ENCODE measurements at regions not wholly inside any gene's neighbourhood (a gene's known extent, or its start where the extent isn't known, plus 50 kb on each side); places are given as distances from the start of the nearest gene placed in this dataset.

DNA sequence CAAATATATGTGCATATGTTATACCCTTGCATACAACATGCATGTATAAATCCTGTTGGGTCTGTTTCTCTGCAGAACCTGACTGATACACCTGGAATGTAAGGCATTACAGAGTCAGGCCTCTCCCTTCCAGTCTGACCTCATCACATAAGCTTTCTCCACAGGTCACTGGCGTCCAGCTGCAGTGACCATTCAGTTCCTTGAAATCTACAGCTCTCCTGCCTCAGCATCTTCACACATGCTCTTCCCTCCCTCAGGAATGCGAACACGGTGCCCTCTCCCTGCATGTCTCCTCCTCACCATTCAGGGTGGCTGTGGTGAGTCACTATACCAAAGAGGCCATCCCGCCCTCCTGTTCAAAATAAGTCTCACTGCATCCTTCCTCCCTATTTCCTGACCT lies 657.8 kb upstream of the B3GAT1 start:
- no peaks in the 10 kb centered on the region for H3K4me1 ChIP-seq (ENCODE audit: insufficient read depth)
- no peaks in the 10 kb centered on the region for H3K9me3 ChIP-seq
- intact Hi-C loops (cut with DNase I) = no loop called here
- WGBS, 3 donors = 64 to 75% (median 65%) methylated on average over 4 of the region's 4 CpGs
- H3K27ac ChIP-seq = no peak overlapping the region
- no peak for DNase-seq
- TF ChIP-seq EP300 (IDR thresholded peaks at IDR 0.05) = no peak
- TF ChIP-seq, protein P1, sequence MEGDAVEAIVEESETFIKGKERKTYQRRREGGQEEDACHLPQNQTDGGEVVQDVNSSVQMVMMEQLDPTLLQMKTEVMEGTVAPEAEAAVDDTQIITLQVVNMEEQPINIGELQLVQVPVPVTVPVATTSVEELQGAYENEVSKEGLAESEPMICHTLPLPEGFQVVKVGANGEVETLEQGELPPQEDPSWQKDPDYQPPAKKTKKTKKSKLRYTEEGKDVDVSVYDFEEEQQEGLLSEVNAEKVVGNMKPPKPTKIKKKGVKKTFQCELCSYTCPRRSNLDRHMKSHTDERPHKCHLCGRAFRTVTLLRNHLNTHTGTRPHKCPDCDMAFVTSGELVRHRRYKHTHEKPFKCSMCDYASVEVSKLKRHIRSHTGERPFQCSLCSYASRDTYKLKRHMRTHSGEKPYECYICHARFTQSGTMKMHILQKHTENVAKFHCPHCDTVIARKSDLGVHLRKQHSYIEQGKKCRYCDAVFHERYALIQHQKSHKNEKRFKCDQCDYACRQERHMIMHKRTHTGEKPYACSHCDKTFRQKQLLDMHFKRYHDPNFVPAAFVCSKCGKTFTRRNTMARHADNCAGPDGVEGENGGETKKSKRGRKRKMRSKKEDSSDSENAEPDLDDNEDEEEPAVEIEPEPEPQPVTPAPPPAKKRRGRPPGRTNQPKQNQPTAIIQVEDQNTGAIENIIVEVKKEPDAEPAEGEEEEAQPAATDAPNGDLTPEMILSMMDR (IDR thresholded peaks at IDR 0.05) = no peak
- no peak for TF ChIP-seq POLR2A (IDR thresholded peaks at IDR 0.05)
- no peaks in the 10 kb centered on the region for H3K36me3 ChIP-seq
- no peak overlapping the region for H3K4me3 ChIP-seq
- H3K27me3 ChIP-seq = no peaks in the 10 kb centered on the region

DNA sequence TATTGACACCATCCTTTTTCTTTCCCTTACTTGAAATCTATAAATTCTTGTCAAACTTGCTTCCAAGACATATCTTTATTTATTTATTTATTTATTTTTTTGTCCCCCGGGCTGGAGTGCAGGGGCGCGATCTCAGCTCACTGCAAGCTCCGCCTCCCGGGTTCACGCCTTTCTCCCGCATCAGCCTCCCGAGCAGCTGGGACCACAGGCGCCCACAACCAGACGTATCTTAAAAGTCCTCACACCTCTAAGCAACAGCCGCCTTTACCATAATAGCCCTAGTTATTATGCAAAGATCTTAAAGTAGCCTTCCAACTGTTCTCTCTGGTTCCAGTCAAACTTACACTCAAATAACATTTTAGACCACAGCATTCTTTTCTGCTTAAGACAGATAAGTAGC lies 657.0 kb upstream of the B3GAT1 start:
- 85 to 91% (median 87%) methylated on average over 11 of the region's 11 CpGs for WGBS, 3 donors
- no peaks in the 10 kb centered on the region for H3K36me3 ChIP-seq
- intact Hi-C loops (cut with DNase I) = no loop called here
- no peaks in the 10 kb centered on the region for H3K9me3 ChIP-seq
- H3K27ac ChIP-seq = no peak overlapping the region
- no peak for DNase-seq
- TF ChIP-seq EP300 (IDR thresholded peaks at IDR 0.05) = no peak
- TF ChIP-seq, protein P1 (IDR thresholded peaks at IDR 0.05) = no peak
- TF ChIP-seq POLR2A (IDR thresholded peaks at IDR 0.05) = no peak
- no peaks in the 10 kb centered on the region for H3K4me1 ChIP-seq (ENCODE audit: insufficient read depth)
- no peak overlapping the region for H3K4me3 ChIP-seq
- H3K27me3 ChIP-seq = no peaks in the 10 kb centered on the region

DNA sequence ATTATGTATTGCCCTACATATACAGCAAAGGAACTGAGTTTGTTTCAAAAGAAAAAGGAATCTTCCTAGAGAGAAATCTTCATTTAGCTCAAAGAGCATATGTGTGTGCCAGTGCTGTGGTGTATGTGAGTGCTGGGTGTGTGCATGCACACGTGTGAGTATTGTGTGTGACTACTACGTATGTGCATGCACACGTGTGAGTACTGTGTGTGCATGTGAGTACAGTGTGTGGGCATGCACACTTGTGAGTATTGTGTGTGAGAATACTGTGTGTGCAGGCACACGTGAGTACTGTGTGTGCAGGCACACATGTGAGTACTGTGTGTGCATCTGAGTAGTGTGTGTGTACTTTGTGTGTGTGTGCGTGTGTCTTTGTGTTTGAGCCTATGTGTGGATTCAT lies 651.0 kb upstream of the B3GAT1 start:
- intact Hi-C loops (cut with DNase I) = no loop called here
- no peak overlapping the region for H3K27ac ChIP-seq
- H3K27me3 ChIP-seq = no peaks in the 10 kb centered on the region
- no peak overlapping the region for H3K4me3 ChIP-seq
- WGBS, 3 donors = 57 to 71% (median 59%) methylated on average over 5 of the region's 5 CpGs
- H3K4me1 ChIP-seq (ENCODE audit: insufficient read depth) = no peaks in the 10 kb centered on the region
- no peak for DNase-seq
- no peaks in the 10 kb centered on the region for H3K36me3 ChIP-seq
- TF ChIP-seq POLR2A (IDR thresholded peaks at IDR 0.05) = no peak
- TF ChIP-seq, protein P1 (IDR thresholded peaks at IDR 0.05) = no peak
- no peak for TF ChIP-seq EP300 (IDR thresholded peaks at IDR 0.05)
- no peaks in the 10 kb centered on the region for H3K9me3 ChIP-seq

DNA sequence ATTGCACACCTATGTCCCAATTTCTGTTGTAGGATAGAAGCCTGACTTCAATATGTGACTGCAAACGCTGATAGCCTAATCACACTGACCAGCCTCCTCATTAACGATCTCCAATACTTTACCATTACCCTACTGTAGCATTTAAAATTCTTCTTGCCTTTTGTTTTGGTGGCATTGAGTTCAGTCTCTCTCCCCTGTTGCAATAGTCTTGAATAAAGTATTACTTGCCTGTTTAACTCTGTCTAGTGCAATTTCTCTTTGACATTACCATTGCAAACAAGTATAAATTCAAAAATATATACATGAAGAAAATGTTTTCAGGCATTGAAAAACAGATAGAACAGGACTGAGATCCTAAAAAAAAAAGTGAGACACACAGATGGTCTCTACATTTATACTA lies 649.1 kb upstream of the B3GAT1 start:
- no peaks in the 10 kb centered on the region for H3K36me3 ChIP-seq
- intact Hi-C loops (cut with DNase I) = no loop called here
- no peaks in the 10 kb centered on the region for H3K27me3 ChIP-seq
- no peak overlapping the region for H3K4me3 ChIP-seq
- WGBS, 3 donors = 74 to 83% (median 82%) methylated on average over 2 of the region's 2 CpGs
- no peak for DNase-seq
- no peaks in the 10 kb centered on the region for H3K4me1 ChIP-seq (ENCODE audit: insufficient read depth)
- no peak for TF ChIP-seq POLR2A (IDR thresholded peaks at IDR 0.05)
- TF ChIP-seq, protein P1 (IDR thresholded peaks at IDR 0.05) = no peak
- H3K9me3 ChIP-seq = no peaks in the 10 kb centered on the region
- no peak overlapping the region for H3K27ac ChIP-seq

DNA sequence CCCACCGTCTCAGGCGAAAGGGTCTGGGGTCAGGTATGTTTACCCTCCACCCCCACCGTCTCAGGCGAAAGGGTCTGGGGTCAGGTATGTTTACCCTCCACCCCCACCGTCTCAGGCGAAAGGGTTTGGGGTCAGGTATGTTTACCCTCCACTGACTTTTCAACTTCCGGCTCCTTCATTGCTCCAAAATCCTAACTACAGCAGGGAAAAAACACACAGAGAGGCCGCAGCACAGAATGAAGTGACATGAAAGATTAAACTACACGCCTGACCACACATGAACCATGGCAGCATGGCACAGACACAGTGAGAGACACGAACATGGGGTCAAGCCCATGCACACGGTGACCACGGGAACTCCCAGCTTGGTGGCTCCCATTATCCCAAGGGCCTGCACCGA lies 634.9 kb upstream of the B3GAT1 start:
- no peak for DNase-seq
- Histone ChIP-seq H3K27ac (no peak overlapping the region), H3K9me3 (no peaks in the 10 kb centered on the region), H3K4me1 (ENCODE audit: insufficient read depth) (no peaks in the 10 kb centered on the region), H3K4me3 (no peak overlapping the region), H3K36me3 (no peaks in the 10 kb centered on the region), H3K27me3 (no peaks in the 10 kb centered on the region)
- intact Hi-C loops (cut with DNase I) = no loop called here
- 48 to 69% (median 52%) methylated on average over 9 to 11 of the region's 13 CpGs for WGBS, 3 donors
- TF ChIP-seq POLR2A (IDR thresholded peaks at IDR 0.05) = no peak
- TF ChIP-seq, protein P1 (IDR thresholded peaks at IDR 0.05) = no peak
- no peak for TF ChIP-seq EP300 (IDR thresholded peaks at IDR 0.05)
